Panc1 (cell line): ENCODE measurements at regions not wholly inside any gene's neighbourhood (a gene's known extent, or its start where the extent isn't known, plus 50 kb on each side); places are given as distances from the start of the nearest gene placed in this dataset.

Experiments
- ATAC-seq: fragments of 200-7000 bp; cut with Tn5 transposase; 2 replicates; pipeline ENCODE4 v1.9.1; 2020; ENCODE audit warnings: mild to moderate bottlenecking, moderate library complexity
- BruUV-seq: library from RNA; stranded (reverse); fragments of 400-500 nt; replicated peaks from 2 replicates; lab custom pipeline; 2021; lab: Mats Ljungman, UMichigan
- CTCF ChIA-PET: fragments of 300-600 bp; sonication (Branson Sonifier 250); formaldehyde crosslinking; loops from one replicate; lab custom pipeline; 2022; ENCODE audit warnings: antibody characterized with exemption; lab: Charles Lee
- POLR2A ChIA-PET: fragments of 300-600 bp; sonication (Branson Sonifier 250); formaldehyde crosslinking; loops from one replicate; lab custom pipeline; 2022; ENCODE audit warnings: antibody characterized with exemption; lab: Charles Lee
- DNase-seq: peaks from one replicate; pipeline ENCODE4 v3.0.0-alpha.2; 2010; ENCODE audit warnings: low read depth, low spot score
- H3K27ac ChIP-seq: 2 replicates; pipeline ENCODE4 v1.5.1; 2011; ENCODE audit warnings: mild to moderate bottlenecking, low read length, inconsistent platforms
- H3K27me3 ChIP-seq: fragments of 200-500 bp; sonication (Bioruptor generic); 2 replicates; pipeline ENCODE4 v1.6.0; 2014; ENCODE audit warnings: low read length, inconsistent platforms; ENCODE audit not compliant: control insufficient read depth, insufficient read depth
- H3K36me3 ChIP-seq: fragments of 200-500 bp; sonication (Bioruptor generic); 2 replicates; pipeline ENCODE4 v1.5.1; 2014; ENCODE audit warnings: inconsistent platforms, mild to moderate bottlenecking, low read length, moderate library complexity; ENCODE audit not compliant: control insufficient read depth, insufficient read depth
- H3K4me1 ChIP-seq: 2 replicates; pipeline ENCODE4 v1.5.1; 2011; ENCODE audit warnings: inconsistent platforms, mild to moderate bottlenecking, low read length, moderate library complexity; ENCODE audit not compliant: control insufficient read depth, insufficient read depth
- H3K4me3 ChIP-seq, 2 experiments: 2 replicates each; pipeline ENCODE4 v1.5.1; 2011 to 2012; ENCODE audit warnings: low read depth in 2 of 2, low read length in 2 of 2, mild to moderate bottlenecking in 2 of 2, inconsistent platforms in 1 of 2, moderate library complexity in 1 of 2
- H3K9me3 ChIP-seq: fragments of 200-500 bp; sonication (Bioruptor generic); 2 replicates; pipeline ENCODE4 v1.5.1; 2014; ENCODE audit warnings: low read depth, mild to moderate bottlenecking, inconsistent platforms, low read length, moderate library complexity; ENCODE audit not compliant: control insufficient read depth, insufficient read depth
- POLR2AphosphoS5 ChIP-seq: IDR thresholded peaks from 2 replicates; pipeline ENCODE4 v1.6.1; 2012; ENCODE audit warnings: mild to moderate bottlenecking, low read depth, low read length, moderate library complexity
- SIN3A ChIP-seq: IDR thresholded peaks from 2 replicates; pipeline ENCODE4 v1.6.1; 2012; ENCODE audit warnings: low read depth, mild to moderate bottlenecking, low read length, moderate library complexity, borderline replicate concordance; ENCODE audit not compliant: insufficient read depth
- TCF7L2 ChIP-seq: IDR thresholded peaks from 2 replicates; pipeline ENCODE4 v1.6.1; 2011; ENCODE audit warnings: mild to moderate bottlenecking, low read depth, low read length, inconsistent platforms
- in situ Hi-C: cut with HindIII; loops from 2 replicates; pipeline ENCODE4 v1.10.0; 2016; ENCODE audit warnings: low sequenced_read_pairs, low pct_unique_long_range_greater_than_20kb
- intact Hi-C: fragments of 100-400 bp; cut with micrococcal nuclease; formaldehyde crosslinking; loops from one replicate; pipeline ENCODE4 v1.10.0; 2022; ENCODE audit not compliant: unreplicated experiment
- TF ChIP-seq, protein P1 (sequence below): fragments of 450-650 bp; IDR thresholded peaks from 2 replicates; pipeline ENCODE4 v1.5.1; 2017; ENCODE audit warnings: mild to moderate bottlenecking
- TF ChIP-seq, protein P2 (sequence below), 2 experiments: IDR thresholded peaks; 2 replicates each; pipeline ENCODE4 v1.6.1; 2011 to 2012; ENCODE audit warnings: low read depth in 2 of 2, control low read depth in 1 of 2, low read length in 1 of 2, mild to moderate bottlenecking in 1 of 2, moderate library complexity in 1 of 2; ENCODE audit not compliant: insufficient read depth in 1 of 2

DNA sequence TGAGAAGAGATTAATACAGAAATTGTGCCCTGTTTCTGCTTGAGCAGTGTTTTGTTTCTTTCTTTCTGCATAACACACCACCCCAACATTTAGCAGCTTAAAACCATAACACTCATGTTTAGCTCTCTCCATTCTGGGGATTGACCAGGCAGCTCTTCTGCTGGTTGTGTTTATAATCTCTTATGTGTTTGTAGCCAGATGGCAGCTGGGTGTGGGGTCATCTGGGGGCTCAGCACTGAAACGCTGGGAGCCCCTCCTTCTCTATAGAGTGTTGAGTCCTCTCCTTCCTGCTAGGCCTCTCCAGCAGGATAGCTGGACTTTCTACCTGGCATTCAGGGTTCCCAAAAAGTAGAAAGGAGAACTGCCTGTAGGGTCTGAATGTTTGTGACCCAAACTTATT lies 270.6 kb downstream of the TTC8 start:
- Histone ChIP-seq H3K27ac (no peak overlapping the region), H3K36me3 (no peaks in the 10 kb centered on the region), H3K4me3 (no peak overlapping the region), H3K4me1 (no peaks in the 10 kb centered on the region), H3K27me3 (no peaks in the 10 kb centered on the region), H3K9me3 (no peaks in the 10 kb centered on the region)
- intact Hi-C loops (no loop called here), in situ Hi-C loops (no loop called here)
- TF ChIP-seq TCF7L2 = no peak
- TF ChIP-seq, protein P1, sequence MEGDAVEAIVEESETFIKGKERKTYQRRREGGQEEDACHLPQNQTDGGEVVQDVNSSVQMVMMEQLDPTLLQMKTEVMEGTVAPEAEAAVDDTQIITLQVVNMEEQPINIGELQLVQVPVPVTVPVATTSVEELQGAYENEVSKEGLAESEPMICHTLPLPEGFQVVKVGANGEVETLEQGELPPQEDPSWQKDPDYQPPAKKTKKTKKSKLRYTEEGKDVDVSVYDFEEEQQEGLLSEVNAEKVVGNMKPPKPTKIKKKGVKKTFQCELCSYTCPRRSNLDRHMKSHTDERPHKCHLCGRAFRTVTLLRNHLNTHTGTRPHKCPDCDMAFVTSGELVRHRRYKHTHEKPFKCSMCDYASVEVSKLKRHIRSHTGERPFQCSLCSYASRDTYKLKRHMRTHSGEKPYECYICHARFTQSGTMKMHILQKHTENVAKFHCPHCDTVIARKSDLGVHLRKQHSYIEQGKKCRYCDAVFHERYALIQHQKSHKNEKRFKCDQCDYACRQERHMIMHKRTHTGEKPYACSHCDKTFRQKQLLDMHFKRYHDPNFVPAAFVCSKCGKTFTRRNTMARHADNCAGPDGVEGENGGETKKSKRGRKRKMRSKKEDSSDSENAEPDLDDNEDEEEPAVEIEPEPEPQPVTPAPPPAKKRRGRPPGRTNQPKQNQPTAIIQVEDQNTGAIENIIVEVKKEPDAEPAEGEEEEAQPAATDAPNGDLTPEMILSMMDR = no peak
- no peak for TF ChIP-seq POLR2AphosphoS5
- TF ChIP-seq SIN3A = no peak
- TF ChIP-seq, protein P2, sequence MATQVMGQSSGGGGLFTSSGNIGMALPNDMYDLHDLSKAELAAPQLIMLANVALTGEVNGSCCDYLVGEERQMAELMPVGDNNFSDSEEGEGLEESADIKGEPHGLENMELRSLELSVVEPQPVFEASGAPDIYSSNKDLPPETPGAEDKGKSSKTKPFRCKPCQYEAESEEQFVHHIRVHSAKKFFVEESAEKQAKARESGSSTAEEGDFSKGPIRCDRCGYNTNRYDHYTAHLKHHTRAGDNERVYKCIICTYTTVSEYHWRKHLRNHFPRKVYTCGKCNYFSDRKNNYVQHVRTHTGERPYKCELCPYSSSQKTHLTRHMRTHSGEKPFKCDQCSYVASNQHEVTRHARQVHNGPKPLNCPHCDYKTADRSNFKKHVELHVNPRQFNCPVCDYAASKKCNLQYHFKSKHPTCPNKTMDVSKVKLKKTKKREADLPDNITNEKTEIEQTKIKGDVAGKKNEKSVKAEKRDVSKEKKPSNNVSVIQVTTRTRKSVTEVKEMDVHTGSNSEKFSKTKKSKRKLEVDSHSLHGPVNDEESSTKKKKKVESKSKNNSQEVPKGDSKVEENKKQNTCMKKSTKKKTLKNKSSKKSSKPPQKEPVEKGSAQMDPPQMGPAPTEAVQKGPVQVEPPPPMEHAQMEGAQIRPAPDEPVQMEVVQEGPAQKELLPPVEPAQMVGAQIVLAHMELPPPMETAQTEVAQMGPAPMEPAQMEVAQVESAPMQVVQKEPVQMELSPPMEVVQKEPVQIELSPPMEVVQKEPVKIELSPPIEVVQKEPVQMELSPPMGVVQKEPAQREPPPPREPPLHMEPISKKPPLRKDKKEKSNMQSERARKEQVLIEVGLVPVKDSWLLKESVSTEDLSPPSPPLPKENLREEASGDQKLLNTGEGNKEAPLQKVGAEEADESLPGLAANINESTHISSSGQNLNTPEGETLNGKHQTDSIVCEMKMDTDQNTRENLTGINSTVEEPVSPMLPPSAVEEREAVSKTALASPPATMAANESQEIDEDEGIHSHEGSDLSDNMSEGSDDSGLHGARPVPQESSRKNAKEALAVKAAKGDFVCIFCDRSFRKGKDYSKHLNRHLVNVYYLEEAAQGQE (IDR thresholded peaks at IDR 0.05; ENCODE audit: insufficient read depth in 1 of 2, low read depth in 2 of 2, low read length in 1 of 2) = no peak
- ChIA-PET CTCF (no interaction called here), POLR2A (no interaction called here)
- no peak for DNase-seq
- ATAC-seq = no peak
- BruUV-seq = no TSS peak

DNA sequence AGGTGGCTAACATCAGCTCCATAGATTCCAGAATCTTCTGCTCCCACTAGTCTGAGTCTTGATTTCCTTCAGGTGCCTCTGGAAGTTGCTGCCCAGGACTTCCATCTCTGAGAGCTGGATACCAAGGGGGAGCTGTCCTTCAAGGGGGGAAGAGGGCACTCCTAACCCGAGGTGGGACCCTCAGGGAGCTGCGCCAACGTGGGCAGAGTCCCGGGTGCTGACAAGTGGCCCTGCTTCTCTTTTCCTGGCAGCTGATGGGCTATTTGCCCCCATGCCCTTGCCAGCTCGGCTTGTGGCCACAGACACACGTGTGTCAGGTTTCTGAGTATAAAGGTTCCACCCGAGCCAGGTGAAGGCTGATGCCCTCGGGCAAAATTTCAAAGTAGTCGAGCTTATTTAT lies 272.5 kb downstream of the TTC8 start:
- intact Hi-C loops = no loop called here
- no peak overlapping the region for H3K4me3 ChIP-seq
- no peaks in the 10 kb centered on the region for H3K4me1 ChIP-seq
- no peaks in the 10 kb centered on the region for H3K27me3 ChIP-seq
- in situ Hi-C loops = no loop called here
- DNase-seq (no peak), ATAC-seq (no peak)
- ChIA-PET CTCF (no interaction called here), POLR2A (no interaction called here)
- no peak overlapping the region for H3K27ac ChIP-seq
- no peaks in the 10 kb centered on the region for H3K36me3 ChIP-seq
- no TSS peak for BruUV-seq
- TF ChIP-seq, protein P2 (IDR thresholded peaks at IDR 0.05; ENCODE audit: insufficient read depth in 1 of 2, low read depth in 2 of 2, low read length in 1 of 2) = no peak
- TF ChIP-seq POLR2AphosphoS5 = no peak
- TF ChIP-seq, protein P1 = no peak
- TF ChIP-seq TCF7L2 = no peak
- no peak for TF ChIP-seq SIN3A
- no peaks in the 10 kb centered on the region for H3K9me3 ChIP-seq
